ENCODE measurements at regions not wholly inside any gene's neighbourhood (a gene's known extent, or its start where the extent isn't known, plus 50 kb on each side); places are given as distances from the start of the nearest gene placed in this dataset.

- Histone ChIP-seq H3K23me2 (ENCODE audit: insufficient read length, low read depth, low read length, poor library complexity, severe bottlenecking) (no peaks in the 10 kb centered on the region), H2BK5ac (ENCODE audit: insufficient read length, low read length) (no peak overlapping the region), H3K9me3 (ENCODE audit: control insufficient read depth, low read depth, low read length) (no peaks in the 10 kb centered on the region), H3K79me2 (ENCODE audit: insufficient read depth, low read length) (no peaks in the 10 kb centered on the region), H2BK15ac (ENCODE audit: low read depth, low read length) (no peak overlapping the region), H3K18ac (ENCODE audit: insufficient read length, low read depth, low read length) (no peak overlapping the region), H3K4ac (ENCODE audit: low read depth, low read length) (no peak overlapping the region), H3K4me2 (ENCODE audit: insufficient read depth, insufficient read length, low read length) (no peak overlapping the region), H2BK120ac (ENCODE audit: low read depth, low read length, poor library complexity, severe bottlenecking) (no peak overlapping the region), H4K91ac (ENCODE audit: insufficient read length, low read depth, low read length) (no peak overlapping the region), H2BK12ac (ENCODE audit: insufficient read length, low read depth, low read length) (no peak overlapping the region), H3K27me3 (ENCODE audit: insufficient read depth, low read length) (no peaks in the 10 kb centered on the region; the same call in 1 of the 2 replicates), H4K5ac (ENCODE audit: insufficient read length, low read depth, low read length) (no peak overlapping the region), H4K20me1 (ENCODE audit: control insufficient read depth, insufficient read depth, insufficient read length) (no peaks in the 10 kb centered on the region), H3K23ac (ENCODE audit: insufficient read length, low read depth, low read length) (no peak overlapping the region), H2AK5ac (ENCODE audit: insufficient read length, low read length) (no peak overlapping the region), H3K56ac (ENCODE audit: insufficient read length, low read depth, low read length) (no peak overlapping the region), H3K4me1 (ENCODE audit: insufficient read depth, low read length) (no peaks in the 10 kb centered on the region), H3K9ac (ENCODE audit: extremely low read depth, insufficient read length, low read length) (no peak overlapping the region), H2AFZ (ENCODE audit: low read length) (no peak overlapping the region), H3K27ac (ENCODE audit: insufficient read length, low read depth, low read length) (no peak overlapping the region), H2BK20ac (ENCODE audit: low read depth, low read length, poor library complexity, severe bottlenecking) (no peak overlapping the region), H3K14ac (ENCODE audit: insufficient read depth, low read length) (no peak overlapping the region), H3T11ph (ENCODE audit: low read length) (no peak overlapping the region), H4K8ac (replicated peaks; ENCODE audit: insufficient read length, low read depth, low read length) (no peak overlapping the region), H3K79me1 (ENCODE audit: insufficient read depth, low read depth, low read length, poor library complexity, severe bottlenecking) (no peaks in the 10 kb centered on the region)
- H3K4me3 Mint-ChIP-seq: no peak overlapping the region
- peaks cover 16% of the 10 kb centered on the region in 2 experiments for H3K9me3 Mint-ChIP-seq
- peaks cover 0 to 8% (median 2%) of the 10 kb centered on the region in 3 experiments; a peak in 5 of 7 replicates for H3K36me3 Mint-ChIP-seq (ENCODE audit: insufficient read depth in 1 of 3, low read depth in 3 of 3)
- DNase-seq: no peak
- no peak for TF ChIP-seq CTCF (conservative IDR thresholded peaks at IDR 0.05)
- H3K27ac Mint-ChIP-seq: no peak overlapping the region
- no peaks in the 10 kb centered on the region for H3K4me1 Mint-ChIP-seq
- no CpG with 5 or more reads among the region's 1 CpG for WGBS (ENCODE audit: extremely low coverage, insufficient read length, low lambda C conversion rate)
- no peaks in the 10 kb centered on the region for H3K27me3 Mint-ChIP-seq (ENCODE audit: low read depth)
Measured at GRCh38 chr6:23365732-23366131, 760.3 kb upstream of the NRSN1 start.
